CD4-positive, alpha-beta T cell (primary cell): ENCODE measurements at regions not wholly inside any gene's neighbourhood (a gene's known extent, or its start where the extent isn't known, plus 50 kb on each side); places are given as distances from the start of the nearest gene placed in this dataset.
"Not testable (repeated sequence)": the region's sequence is repeated elsewhere in the genome, so short reads cannot be mapped to it uniquely, and the experiment has no call there.

Experiments used
- ATAC-seq: fragments of 200-7000 bp; cut with Tn5 transposase; one replicate; pipeline ENCODE4 v1.10.0; 2022; ENCODE audit warnings: mild to moderate bottlenecking; ENCODE audit not compliant: poor library complexity
- CTCF ChIA-PET: fragments of 350-600 bp; sonication (Branson Sonifier 250); formaldehyde crosslinking; loops from one replicate; lab custom pipeline; 2021; ENCODE audit warnings: antibody characterized with exemption, inconsistent platforms; lab: Charles Lee
- POLR2A ChIA-PET: fragments of 350-600 bp; sonication (Branson Sonifier 250); formaldehyde crosslinking; loops from one replicate; lab custom pipeline; 2021; ENCODE audit warnings: antibody characterized with exemption, inconsistent platforms; lab: Charles Lee
- DNase-seq, 14 experiments: peaks; one replicate each; pipeline ENCODE4 v3.0.0-alpha.2; 2013 to 2020; ENCODE audit warnings: mixed read lengths in 2 of 14
- H3K27ac ChIP-seq, 2 donors: one replicate each; pipeline versions ENCODE4 v1.5.1 to v1.7.0; 2013; ENCODE audit warnings: low read length in 2 of 2, low read depth in 1 of 2, mild to moderate bottlenecking in 1 of 2
- H3K27me3 ChIP-seq, 2 experiments: 1 replicate in 1 of 2; 2 replicates in 1 of 2; pipeline versions ENCODE4 v1.6.1 to v1.7.0; 2013; ENCODE audit warnings: low read length in 2 of 2, control low read depth in 1 of 2, mild to moderate bottlenecking in 1 of 2, moderate library complexity in 1 of 2; ENCODE audit not compliant: insufficient read depth in 2 of 2, control insufficient read depth in 1 of 2
- H3K36me3 ChIP-seq: one replicate; pipeline ENCODE4 v1.6.1; 2013; ENCODE audit warnings: low read length, control low read depth; ENCODE audit not compliant: insufficient read depth
- H3K4me1 ChIP-seq: one replicate; pipeline ENCODE4 v1.6.1; 2013; ENCODE audit warnings: low read length, control low read depth; ENCODE audit not compliant: insufficient read depth
- H3K4me3 ChIP-seq: one replicate; pipeline ENCODE4 v1.5.1; 2013; ENCODE audit warnings: mild to moderate bottlenecking, low read length, moderate library complexity
- H3K9me3 ChIP-seq, 2 experiments: 1 replicate in 1 of 2; 2 replicates in 1 of 2; pipeline versions ENCODE4 v1.6.1 to v1.7.0; 2013; ENCODE audit warnings: low read length in 2 of 2, mild to moderate bottlenecking in 2 of 2, control low read depth in 1 of 2, moderate library complexity in 1 of 2; ENCODE audit not compliant: control insufficient read depth in 1 of 2, insufficient read depth in 1 of 2
- H3K27ac Mint-ChIP-seq: one replicate; pipeline ENCODE4 v1.8.0; 2020; ENCODE audit warnings: mixed read lengths
- H3K27me3 Mint-ChIP-seq: one replicate; pipeline ENCODE4 v1.8.0; 2021; ENCODE audit warnings: mixed read lengths
- H3K36me3 Mint-ChIP-seq: one replicate; pipeline ENCODE4 v1.8.0; 2021; ENCODE audit warnings: low read depth, mixed read lengths
- H3K4me1 Mint-ChIP-seq: one replicate; pipeline ENCODE4 v1.8.0; 2021; ENCODE audit warnings: low read depth, mixed read lengths
- H3K4me3 Mint-ChIP-seq: one replicate; pipeline ENCODE4 v1.8.0; 2020; ENCODE audit warnings: mild to moderate bottlenecking, mixed read lengths
- H3K9me3 Mint-ChIP-seq: one replicate; pipeline ENCODE4 v1.8.0; 2020; ENCODE audit warnings: mixed read lengths
- intact Hi-C, 2 experiments: fragments of 100-400 bp; cut with DNase I in 1 of 2; cut with micrococcal nuclease in 1 of 2; formaldehyde crosslinking; loops; one replicate each; pipeline versions ENCODE4 v1.15.1 to v1.9.0; 2023 to 2025; cut with DNase I, micrococcal nuclease
- TF ChIP-seq, protein P1 (sequence below): fragments of 200-600 bp; IDR thresholded peaks from one replicate; pipeline ENCODE4 v1.8.0; 2022; ENCODE audit warnings: antibody characterized with exemption, mild to moderate bottlenecking

DNA sequence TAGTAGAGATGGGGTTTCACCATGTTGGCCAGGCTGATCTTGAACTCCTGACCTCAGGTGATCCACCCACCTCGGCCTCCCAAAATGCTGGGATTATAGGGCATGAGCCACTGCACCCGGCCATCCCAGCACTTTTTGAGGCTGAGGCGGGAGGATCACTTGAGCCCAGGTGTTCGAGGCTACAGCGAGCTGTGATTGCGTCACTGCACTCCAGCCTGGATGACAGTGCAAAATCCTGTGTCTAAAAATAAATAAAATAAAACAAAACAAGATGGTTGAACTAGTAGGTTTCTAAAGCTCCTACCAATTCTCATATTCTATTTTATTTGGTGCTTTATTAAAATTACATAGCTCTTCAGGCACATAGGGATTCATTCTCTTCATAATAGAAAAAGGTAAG lies 890.3 kb upstream of the AUTS2 start:
- intact Hi-C loops = no loop called here
- peaks cover 10 to 12% of the 10 kb centered on the region in 2 experiments for H3K9me3 ChIP-seq
- H3K4me3 ChIP-seq = no peak overlapping the region
- no peaks in the 10 kb centered on the region for H3K27me3 ChIP-seq
- POLR2A ChIA-PET = no interaction called here
- Mint-ChIP-seq H3K4me3 (no peak overlapping the region), H3K27ac (no peak overlapping the region), H3K4me1 (no peaks in the 10 kb centered on the region), H3K36me3 (no peaks in the 10 kb centered on the region), H3K9me3 (peaks cover 10% of the 10 kb centered on the region), H3K27me3 (no peaks in the 10 kb centered on the region)
- no peaks in the 10 kb centered on the region for H3K4me1 ChIP-seq
- H3K36me3 ChIP-seq = no peaks in the 10 kb centered on the region
- TF ChIP-seq, protein P1, sequence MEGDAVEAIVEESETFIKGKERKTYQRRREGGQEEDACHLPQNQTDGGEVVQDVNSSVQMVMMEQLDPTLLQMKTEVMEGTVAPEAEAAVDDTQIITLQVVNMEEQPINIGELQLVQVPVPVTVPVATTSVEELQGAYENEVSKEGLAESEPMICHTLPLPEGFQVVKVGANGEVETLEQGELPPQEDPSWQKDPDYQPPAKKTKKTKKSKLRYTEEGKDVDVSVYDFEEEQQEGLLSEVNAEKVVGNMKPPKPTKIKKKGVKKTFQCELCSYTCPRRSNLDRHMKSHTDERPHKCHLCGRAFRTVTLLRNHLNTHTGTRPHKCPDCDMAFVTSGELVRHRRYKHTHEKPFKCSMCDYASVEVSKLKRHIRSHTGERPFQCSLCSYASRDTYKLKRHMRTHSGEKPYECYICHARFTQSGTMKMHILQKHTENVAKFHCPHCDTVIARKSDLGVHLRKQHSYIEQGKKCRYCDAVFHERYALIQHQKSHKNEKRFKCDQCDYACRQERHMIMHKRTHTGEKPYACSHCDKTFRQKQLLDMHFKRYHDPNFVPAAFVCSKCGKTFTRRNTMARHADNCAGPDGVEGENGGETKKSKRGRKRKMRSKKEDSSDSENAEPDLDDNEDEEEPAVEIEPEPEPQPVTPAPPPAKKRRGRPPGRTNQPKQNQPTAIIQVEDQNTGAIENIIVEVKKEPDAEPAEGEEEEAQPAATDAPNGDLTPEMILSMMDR = no peak
- CTCF ChIA-PET = no interaction called here
- DNase-seq = no peak
- ATAC-seq = no peak
- no peak overlapping the region for H3K27ac ChIP-seq

DNA sequence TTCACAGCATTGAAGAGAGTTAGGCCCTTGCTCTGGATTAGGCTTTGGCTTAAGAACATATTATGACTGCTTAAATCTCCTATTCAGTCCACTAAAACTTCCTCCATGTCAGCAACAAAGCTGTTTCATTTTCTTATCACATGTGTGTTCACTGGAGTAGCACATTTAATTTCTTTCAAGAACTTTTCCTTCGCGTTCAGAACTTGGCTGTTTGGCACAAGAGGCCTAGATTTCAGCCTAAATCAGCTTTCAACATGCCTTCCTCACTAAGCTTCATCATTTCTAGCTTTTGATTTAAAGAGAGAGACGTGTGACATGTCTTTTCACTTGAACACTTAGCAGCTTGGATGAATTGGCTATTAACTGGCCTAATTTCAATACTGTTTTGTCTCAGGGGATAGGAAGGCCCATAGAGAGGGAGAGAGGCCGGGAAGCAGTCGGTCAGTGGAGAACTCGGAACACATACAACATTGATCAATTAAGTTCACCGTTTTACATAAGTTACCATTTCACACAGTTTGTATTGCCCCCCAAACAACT lies 885.2 kb upstream of the AUTS2 start:
- TF ChIP-seq, protein P1 = no peak
- H3K9me3 ChIP-seq = peaks cover 10 to 12% of the 10 kb centered on the region in 2 experiments
- H3K36me3 ChIP-seq = no peaks in the 10 kb centered on the region
- H3K27ac Mint-ChIP-seq = no peak overlapping the region
- H3K9me3 Mint-ChIP-seq = peaks cover 21% of the 10 kb centered on the region
- ChIA-PET CTCF (interaction anchor here (1.2 kb wide), 1 partner anchor 9 kb away, joined by 3 read pairs; no protein-coding TSS in a partner anchor), POLR2A (no interaction called here)
- no peak overlapping the region for H3K4me3 ChIP-seq
- no peak overlapping the region for H3K4me3 Mint-ChIP-seq
- H3K4me1 Mint-ChIP-seq = no peaks in the 10 kb centered on the region
- no peak overlapping the region for H3K27ac ChIP-seq
- no peaks in the 10 kb centered on the region for H3K27me3 ChIP-seq
- no peaks in the 10 kb centered on the region for H3K27me3 Mint-ChIP-seq
- DNase-seq (no peak), ATAC-seq (no peak)
- H3K4me1 ChIP-seq = no peaks in the 10 kb centered on the region
- no peaks in the 10 kb centered on the region for H3K36me3 Mint-ChIP-seq
- intact Hi-C loops = no loop called here

DNA sequence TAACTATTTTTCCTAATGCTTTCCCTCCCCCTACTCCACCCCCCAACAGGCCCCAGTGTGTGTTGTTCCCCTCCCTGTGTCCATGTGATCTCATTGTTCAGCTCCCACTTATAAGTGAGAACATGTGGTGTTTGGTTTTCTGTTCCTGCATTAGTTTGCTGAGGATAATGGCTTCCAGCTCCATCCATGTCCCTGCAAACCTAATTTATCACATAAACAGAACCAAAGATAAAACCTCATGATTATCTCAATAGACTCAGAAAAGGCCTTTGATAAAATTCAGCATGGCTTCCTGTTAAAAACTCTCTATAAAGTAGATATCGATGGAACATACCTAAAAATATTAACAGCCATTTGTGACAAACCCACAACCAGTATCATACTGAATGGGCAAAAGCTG lies 884.1 kb upstream of the AUTS2 start:
- H3K27me3 Mint-ChIP-seq, DNase-seq, POLR2A ChIA-PET, intact Hi-C loops, H3K4me3 ChIP-seq, H3K9me3 ChIP-seq, H3K27me3 ChIP-seq, H3K4me3 Mint-ChIP-seq, ATAC-seq, H3K4me1 ChIP-seq, H3K36me3 Mint-ChIP-seq, H3K27ac Mint-ChIP-seq, CTCF ChIA-PET, H3K36me3 ChIP-seq, H3K4me1 Mint-ChIP-seq, H3K27ac ChIP-seq: not testable (repeated sequence)
- H3K9me3 Mint-ChIP-seq = peaks cover 19% of the 10 kb centered on the region

DNA sequence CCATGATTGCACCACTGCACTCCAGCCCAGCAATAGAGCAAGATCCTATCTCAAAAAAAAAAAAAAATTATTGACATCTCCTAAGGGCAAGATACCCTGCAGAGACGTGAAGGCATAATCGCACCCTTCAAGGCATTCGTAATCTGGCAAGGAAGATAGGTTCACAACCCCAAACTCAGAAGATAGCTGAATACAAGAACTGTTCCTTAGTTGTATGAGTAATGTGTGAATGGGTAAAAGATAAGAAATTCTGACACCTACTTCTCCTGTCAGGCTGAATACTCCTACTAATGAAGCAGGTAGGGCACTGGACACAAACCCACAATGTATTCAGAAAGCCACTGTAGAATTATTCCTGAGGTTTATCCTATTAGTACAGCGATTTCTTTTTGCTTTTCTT lies 882.4 kb upstream of the AUTS2 start:
- no peak overlapping the region for H3K4me3 ChIP-seq
- H3K4me1 Mint-ChIP-seq = no peaks in the 10 kb centered on the region
- no peaks in the 10 kb centered on the region for H3K27me3 ChIP-seq
- H3K27me3 Mint-ChIP-seq = no peaks in the 10 kb centered on the region
- peaks cover 18% of the 10 kb centered on the region for H3K9me3 Mint-ChIP-seq
- no peak overlapping the region for H3K4me3 Mint-ChIP-seq
- H3K27ac Mint-ChIP-seq = no peak overlapping the region
- H3K4me1 ChIP-seq = no peaks in the 10 kb centered on the region
- intact Hi-C loops = no loop called here
- no peaks in the 10 kb centered on the region for H3K36me3 ChIP-seq
- peaks cover 0 to 3% of the 10 kb centered on the region in 2 experiments for H3K9me3 ChIP-seq
- DNase-seq (no peak), ATAC-seq (no peak)
- no peak overlapping the region for H3K27ac ChIP-seq
- TF ChIP-seq, protein P1 = no peak
- POLR2A ChIA-PET = no interaction called here
- CTCF ChIA-PET = no interaction called here
- no peaks in the 10 kb centered on the region for H3K36me3 Mint-ChIP-seq
